Aorta (tissue), 5 donors: ENCODE measurements at regions not wholly inside any gene's neighbourhood (a gene's known extent, or its start where the extent isn't known, plus 50 kb on each side); places are given as distances from the start of the nearest gene placed in this dataset.

Source experiments
- ATAC-seq: fragments of 200-7000 bp; cut with Tn5 transposase; one replicate; pipeline ENCODE4 v1.9.1; 2022; ENCODE audit warnings: moderate library complexity; ENCODE audit not compliant: low FRiP score
- DNase-seq, 2 donors: peaks; one replicate each; pipeline ENCODE4 v3.0.0-alpha.2; 2020
- H3K27ac ChIP-seq, 2 donors: one replicate each; pipeline ENCODE4 v1.5.1; 2013; ENCODE audit warnings: low read length in 2 of 2, mild to moderate bottlenecking in 2 of 2, moderate library complexity in 2 of 2, control low read depth in 1 of 2, inconsistent platforms in 1 of 2, low read depth in 1 of 2
- H3K27me3 ChIP-seq, 2 donors: one replicate each; pipeline ENCODE4 v1.6.1; 2013; ENCODE audit warnings: control low read depth in 1 of 2, low read length in 1 of 2, mild to moderate bottlenecking in 1 of 2, moderate library complexity in 1 of 2; ENCODE audit not compliant: insufficient read depth in 2 of 2, control insufficient read depth in 1 of 2
- H3K36me3 ChIP-seq, 2 donors: one replicate each; pipeline ENCODE4 v1.6.1; 2013; ENCODE audit warnings: control low read depth in 1 of 2, low read length in 1 of 2, mild to moderate bottlenecking in 1 of 2; ENCODE audit not compliant: insufficient read depth in 2 of 2, control insufficient read depth in 1 of 2
- H3K4me1 ChIP-seq, 2 donors: one replicate each; pipeline ENCODE4 v1.6.1; 2013; ENCODE audit warnings: low read length in 2 of 2, control low read depth in 1 of 2, mild to moderate bottlenecking in 1 of 2, moderate library complexity in 1 of 2; ENCODE audit not compliant: insufficient read depth in 2 of 2, control insufficient read depth in 1 of 2
- H3K4me3 ChIP-seq, 2 donors: one replicate each; pipeline ENCODE4 v1.5.1; 2013; ENCODE audit warnings: low read length in 2 of 2, control low read depth in 1 of 2, mild to moderate bottlenecking in 1 of 2
- H3K9me3 ChIP-seq: one replicate; pipeline ENCODE4 v1.6.1; 2013; ENCODE audit warnings: mild to moderate bottlenecking, low read length; ENCODE audit not compliant: control insufficient read depth
- WGBS, 2 donors: extraction: QIAGEN DNeasy Blood & Tissue Kit; methylation state at CpG; one replicate each; pipeline ENCODE4 v1.1.7; 2013; 5-methylcytosine and 5-hydroxymethylcytosine counted together
- intact Hi-C, 2 donors: fragments of 100-400 bp; cut with DNase I; formaldehyde crosslinking; loops; one replicate each; pipeline versions ENCODE4 v1.14.2 to v1.15.0; 2022
- donor health status: healthy with polysubstance abuse.
- donor health status: Bipolar disorder and iron deficiency.
- donor health status: DM: no; HTN: no; CAD: no.
- donor health status: DM: no; HTN: no; CAD: no.
- donor health status: DM: yes; HTN: yes; CAD: no.

GRCh38 chr2:66233981-66234380 is 200.9 kb upstream of the MEIS1 start:
- intact Hi-C loops = no loop called here
- Histone ChIP-seq H3K4me1 (no peaks in the 10 kb centered on the region), H3K27me3 (no peaks in the 10 kb centered on the region), H3K36me3 (no peaks in the 10 kb centered on the region), H3K27ac (no peak overlapping the region), H3K9me3 (no peaks in the 10 kb centered on the region), H3K4me3 (no peak overlapping the region)
- DNase-seq (no peak), ATAC-seq (no peak)
- WGBS, 2 donors = 97 to 100% methylated on average over 2 of the region's 2 CpGs

GRCh38 chr2:66228128-66228547 is 206.8 kb upstream of the MEIS1 start:
- Histone ChIP-seq H3K4me1 (no peaks in the 10 kb centered on the region), H3K27me3 (no peaks in the 10 kb centered on the region), H3K9me3 (no peaks in the 10 kb centered on the region)

GRCh38 chr2:66217039-66217585 is 217.8 kb upstream of the MEIS1 start:
- Histone ChIP-seq H3K4me1 (no peaks in the 10 kb centered on the region), H3K4me3 (no peak overlapping the region), H3K36me3 (no peaks in the 10 kb centered on the region), H3K27me3 (no peaks in the 10 kb centered on the region), H3K27ac (no peak overlapping the region), H3K9me3 (no peaks in the 10 kb centered on the region)
- WGBS, 2 donors = 79 to 80% methylated on average over 8 of the region's 8 CpGs
- intact Hi-C loops = no loop called here
- ATAC-seq (no peak), DNase-seq (no peak)

More at GRCh38 chr2:66228128-66228547, 206.8 kb upstream of the MEIS1 start:
- intact Hi-C loops = no loop called here
- ATAC-seq (no peak), DNase-seq (no peak)
- Histone ChIP-seq H3K36me3 (no peaks in the 10 kb centered on the region), H3K27ac (no peak overlapping the region), H3K4me3 (no peak overlapping the region)
- WGBS, 2 donors = 5 to 7% methylated on average over 4 of the region's 4 CpGs

GRCh38 chr2:66212749-66213148 is 222.2 kb upstream of the MEIS1 start:
- Histone ChIP-seq H3K27ac (no peak overlapping the region), H3K4me3 (no peak overlapping the region), H3K4me1 (no peaks in the 10 kb centered on the region), H3K27me3 (no peaks in the 10 kb centered on the region), H3K9me3 (no peaks in the 10 kb centered on the region), H3K36me3 (no peaks in the 10 kb centered on the region)
- ATAC-seq (no peak), DNase-seq (no peak)
- whole genome bisulfite sequencing, 2 donors = 71 to 72% methylated on average over 3 of the region's 3 CpGs
- intact Hi-C loops = no loop called here

- H3K27me3 ChIP-seq = no peaks in the 10 kb centered on the region
- DNase-seq = no peak
- ATAC-seq = no peak
- no peaks in the 10 kb centered on the region for H3K4me1 ChIP-seq
- no peak overlapping the region for H3K27ac ChIP-seq
- peaks cover 2% of the 10 kb centered on the region for H3K9me3 ChIP-seq
- intact Hi-C loops = no loop called here
- WGBS, 2 donors = 94 to 100% methylated on average over 2 of the region's 2 CpGs
- H3K4me3 ChIP-seq = no peak overlapping the region
- no peaks in the 10 kb centered on the region for H3K36me3 ChIP-seq
These were observed 232.3 kb upstream of the MEIS1 start for GRCh38 chr2:66202586-66202985.

- no peak for ATAC-seq
- no peaks in the 10 kb centered on the region for H3K27me3 ChIP-seq
- no peaks in the 10 kb centered on the region for H3K4me1 ChIP-seq
- H3K36me3 ChIP-seq = no peaks in the 10 kb centered on the region
- intact Hi-C loops = no loop called here
- 35 to 39% methylated on average over 2 of the region's 2 CpGs for WGBS, 2 donors
- H3K4me3 ChIP-seq = no peak overlapping the region
- DNase-seq = no peak
- H3K9me3 ChIP-seq = peaks cover 2% of the 10 kb centered on the region
- H3K27ac ChIP-seq = no peak overlapping the region
These were observed 233.7 kb upstream of the MEIS1 start for GRCh38 chr2:66201242-66201641.

- no peaks in the 10 kb centered on the region for H3K4me1 ChIP-seq
- intact Hi-C loops = no loop called here
- H3K27me3 ChIP-seq = no peaks in the 10 kb centered on the region
- no peak for DNase-seq
- H3K4me3 ChIP-seq = no peak overlapping the region
- peaks cover 2% of the 10 kb centered on the region for H3K9me3 ChIP-seq
- H3K27ac ChIP-seq = no peak overlapping the region
- no peak for ATAC-seq
- no peaks in the 10 kb centered on the region for H3K36me3 ChIP-seq
These were observed 236.1 kb upstream of the MEIS1 start for GRCh38 chr2:66198873-66199272.

- H3K27me3 ChIP-seq = no peaks in the 10 kb centered on the region
- intact Hi-C loops = no loop called here
- no peaks in the 10 kb centered on the region for H3K9me3 ChIP-seq
- no peak for DNase-seq
- no peaks in the 10 kb centered on the region for H3K36me3 ChIP-seq
- H3K27ac ChIP-seq = no peak overlapping the region
- H3K4me1 ChIP-seq = no peaks in the 10 kb centered on the region
- no peak for ATAC-seq
- H3K4me3 ChIP-seq = no peak overlapping the region
- 63 to 73% methylated on average over 2 of the region's 2 CpGs for WGBS, 2 donors
These were observed 242.0 kb upstream of the MEIS1 start for GRCh38 chr2:66192888-66193287.

- DNase-seq = no peak
- H3K27me3 ChIP-seq = no peaks in the 10 kb centered on the region
- H3K9me3 ChIP-seq = no peaks in the 10 kb centered on the region
- H3K27ac ChIP-seq = no peak overlapping the region
- H3K4me1 ChIP-seq = no peaks in the 10 kb centered on the region
- no peaks in the 10 kb centered on the region for H3K36me3 ChIP-seq
- intact Hi-C loops = no loop called here
- no peak for ATAC-seq
- WGBS, 2 donors = 52 to 71% methylated on average over 1 of the region's 1 CpG
- no peak overlapping the region for H3K4me3 ChIP-seq
These were observed 243.6 kb upstream of the MEIS1 start for GRCh38 chr2:66191311-66191710.
